SK-N-SH treated with all-trans-retinoic acid at 6 μM for 48 hours (cell line): ENCODE measurements at regions not wholly inside any gene's neighbourhood (a gene's known extent, or its start where the extent isn't known, plus 50 kb on each side); places are given as distances from the start of the nearest gene placed in this dataset.

Experiments
- PATZ1 ChIP-seq: fragments of 250-450 bp; sonication (Bioruptor Pico); IDR thresholded peaks from 2 replicates; pipeline ENCODE4 v1.8.0; 2020; ENCODE audit warnings: mild to moderate bottlenecking, moderate library complexity, borderline replicate concordance
- ZNF70 ChIP-seq: fragments of 450-650 bp; formaldehyde crosslinking; IDR thresholded peaks from 2 replicates; pipeline ENCODE4 v1.5.0; 2020; ENCODE audit warnings: mild to moderate bottlenecking, moderate library complexity
- ZNF8 ChIP-seq: fragments of 450-650 bp; formaldehyde crosslinking; IDR thresholded peaks from 2 replicates; pipeline ENCODE4 v1.5.0; 2020; ENCODE audit warnings: mild to moderate bottlenecking, moderate library complexity

- TF ChIP-seq ZNF70 (CRISPR knock-in tag) (no peak), ZNF8 (no peak), PATZ1 (CRISPR knock-in tag) (no peak)
Observed at GRCh38 chr2:122531290-122532071, 776.0 kb downstream of the TSN start.
